ENCODE measurements at regions not wholly inside any gene's neighbourhood (a gene's known extent, or its start where the extent isn't known, plus 50 kb on each side); places are given as distances from the start of the nearest gene placed in this dataset.

DNA sequence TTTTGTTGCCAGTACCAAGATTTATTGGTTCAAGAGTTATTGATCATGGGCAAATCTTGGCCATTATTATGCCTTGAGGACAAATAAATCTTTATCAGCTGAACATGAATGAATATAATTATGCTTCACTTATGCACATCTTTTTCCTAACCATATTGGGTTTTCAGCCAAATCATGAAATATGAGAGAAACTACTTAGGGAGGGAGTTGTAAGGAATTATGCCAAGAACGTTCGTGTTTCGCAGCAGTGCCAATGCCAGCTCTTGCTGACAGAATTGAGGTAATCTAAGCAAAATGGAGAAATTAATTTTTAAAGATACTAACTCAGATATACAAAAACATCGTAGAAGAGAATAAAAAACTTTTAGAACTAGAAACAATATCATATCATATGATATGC is 301.1 kb upstream of the SASH1 start:
- Histone ChIP-seq H3K79me2 (ENCODE audit: insufficient read depth, low read length) (no peaks in the 10 kb centered on the region), H3K9me2 (ENCODE audit: low read depth, low read length) (no peaks in the 10 kb centered on the region), H4K20me1 (ENCODE audit: insufficient read depth, low read length) (no peaks in the 10 kb centered on the region), H3K27me3 (ENCODE audit: insufficient read depth, low read length) (no peaks in the 10 kb centered on the region), H3K9me3 (ENCODE audit: low read length) (no peaks in the 10 kb centered on the region), H3K36me3 (ENCODE audit: insufficient read depth, low read length) (no peaks in the 10 kb centered on the region), H3K27ac (ENCODE audit: low read depth, low read length, poor library complexity, severe bottlenecking) (no peak overlapping the region), H3K4me1 (ENCODE audit: insufficient read depth, low read length, severe bottlenecking) (no peaks in the 10 kb centered on the region), H2AFZ (ENCODE audit: low read length) (no peak overlapping the region), H3K4me3 (ENCODE audit: low read depth, low read length, poor library complexity, severe bottlenecking) (no peak overlapping the region), H3K4me2 (ENCODE audit: low read length) (no peak overlapping the region), H3K9ac (ENCODE audit: low read length) (no peak overlapping the region), H3F3A (ENCODE audit: insufficient read depth, low read length) (no peaks in the 10 kb centered on the region)
- TF ChIP-seq EZH2 (IDR thresholded peaks at IDR 0.05; ENCODE audit: borderline replicate concordance, low read length) (no peak), CTCF (IDR thresholded peaks at IDR 0.05; ENCODE audit: low read length) (no peak)

- Histone ChIP-seq H3K27ac (ENCODE audit: low read depth, low read length, poor library complexity, severe bottlenecking) (no peak overlapping the region), H3F3A (ENCODE audit: insufficient read depth, low read length) (no peaks in the 10 kb centered on the region), H3K79me2 (ENCODE audit: insufficient read depth, low read length) (no peaks in the 10 kb centered on the region), H4K20me1 (ENCODE audit: insufficient read depth, low read length) (no peaks in the 10 kb centered on the region), H3K9me2 (ENCODE audit: low read depth, low read length) (no peaks in the 10 kb centered on the region), H3K9me3 (ENCODE audit: low read length) (no peaks in the 10 kb centered on the region), H3K27me3 (ENCODE audit: insufficient read depth, low read length) (no peaks in the 10 kb centered on the region), H3K4me2 (ENCODE audit: low read length) (no peak overlapping the region), H3K9ac (ENCODE audit: low read length) (no peak overlapping the region), H3K4me3 (ENCODE audit: low read depth, low read length, poor library complexity, severe bottlenecking) (no peak overlapping the region), H2AFZ (ENCODE audit: low read length) (no peak overlapping the region), H3K4me1 (ENCODE audit: insufficient read depth, low read length, severe bottlenecking) (no peaks in the 10 kb centered on the region), H3K36me3 (ENCODE audit: insufficient read depth, low read length) (no peaks in the 10 kb centered on the region)
- TF ChIP-seq CTCF (IDR thresholded peaks at IDR 0.05; ENCODE audit: low read length) (no peak), EZH2 (IDR thresholded peaks at IDR 0.05; ENCODE audit: borderline replicate concordance, low read length) (no peak)
Measured at GRCh38 chr6:148042536-148042935, 300.1 kb upstream of the SASH1 start.

- H3K9me3 ChIP-seq (ENCODE audit: low read length): no peaks in the 10 kb centered on the region
- TF ChIP-seq CTCF (IDR thresholded peaks at IDR 0.05; ENCODE audit: low read length) (no peak), EZH2 (IDR thresholded peaks at IDR 0.05; ENCODE audit: borderline replicate concordance, low read length) (no peak)
- no peak overlapping the region for H3K4me2 ChIP-seq (ENCODE audit: low read length)
- H3K4me3 ChIP-seq (ENCODE audit: low read depth, low read length, poor library complexity, severe bottlenecking): no peak overlapping the region
- H3K4me1 ChIP-seq (ENCODE audit: insufficient read depth, low read length, severe bottlenecking): no peaks in the 10 kb centered on the region
- no peaks in the 10 kb centered on the region for H3F3A ChIP-seq (ENCODE audit: insufficient read depth, low read length)
- no peak overlapping the region for H3K9ac ChIP-seq (ENCODE audit: low read length)
- no peak overlapping the region for H2AFZ ChIP-seq (ENCODE audit: low read length)
- H3K27me3 ChIP-seq (ENCODE audit: insufficient read depth, low read length): no peaks in the 10 kb centered on the region
- H4K20me1 ChIP-seq (ENCODE audit: insufficient read depth, low read length): no peaks in the 10 kb centered on the region
- H3K36me3 ChIP-seq (ENCODE audit: insufficient read depth, low read length): no peaks in the 10 kb centered on the region
- H3K27ac ChIP-seq (ENCODE audit: low read depth, low read length, poor library complexity, severe bottlenecking): no peak overlapping the region
- no peaks in the 10 kb centered on the region for H3K79me2 ChIP-seq (ENCODE audit: insufficient read depth, low read length)
- no peaks in the 10 kb centered on the region for H3K9me2 ChIP-seq (ENCODE audit: low read depth, low read length)
Measured at GRCh38 chr6:148044261-148044751, 298.3 kb upstream of the SASH1 start.

Data from OCI-LY1 (cell line).